SJSA1 (cell line): ENCODE measurements at regions not wholly inside any gene's neighbourhood (a gene's known extent, or its start where the extent isn't known, plus 50 kb on each side); places are given as distances from the start of the nearest gene placed in this dataset.

ENCODE experiments used
- DNase-seq, 2 experiments: peaks; one replicate each; pipeline ENCODE4 v3.0.0-alpha.2; 2015 to 2020; ENCODE audit warnings: low spot score in 2 of 2, low read depth in 1 of 2
- H3K27ac ChIP-seq: fragments of 250-450 bp; sonication (Bioruptor Pico); 2 replicates; pipeline ENCODE4 v1.5.1; 2020; ENCODE audit warnings: mild to moderate bottlenecking, moderate library complexity
- H3K27me3 ChIP-seq: fragments of 250-450 bp; sonication (Bioruptor Pico); replicated peaks from 2 replicates; pipeline ENCODE4 v1.5.1; 2020; ENCODE audit warnings: mild to moderate bottlenecking, moderate library complexity
- H3K36me3 ChIP-seq: fragments of 250-450 bp; sonication (Bioruptor Pico); 2 replicates; pipeline ENCODE4 v1.5.1; 2020; ENCODE audit warnings: mild to moderate bottlenecking
- H3K4me1 ChIP-seq: fragments of 250-450 bp; sonication (Bioruptor Pico); replicated peaks from 2 replicates; pipeline ENCODE4 v1.6.1; 2021; ENCODE audit warnings: mild to moderate bottlenecking
- H3K4me3 ChIP-seq: fragments of 250-450 bp; sonication (Bioruptor Pico); 2 replicates; pipeline ENCODE4 v1.5.1; 2020; ENCODE audit warnings: mild to moderate bottlenecking
- H3K9me3 ChIP-seq: fragments of 250-450 bp; sonication (Bioruptor Pico); replicated peaks from 2 replicates; pipeline ENCODE4 v1.5.1; 2020; ENCODE audit warnings: mild to moderate bottlenecking

DNA sequence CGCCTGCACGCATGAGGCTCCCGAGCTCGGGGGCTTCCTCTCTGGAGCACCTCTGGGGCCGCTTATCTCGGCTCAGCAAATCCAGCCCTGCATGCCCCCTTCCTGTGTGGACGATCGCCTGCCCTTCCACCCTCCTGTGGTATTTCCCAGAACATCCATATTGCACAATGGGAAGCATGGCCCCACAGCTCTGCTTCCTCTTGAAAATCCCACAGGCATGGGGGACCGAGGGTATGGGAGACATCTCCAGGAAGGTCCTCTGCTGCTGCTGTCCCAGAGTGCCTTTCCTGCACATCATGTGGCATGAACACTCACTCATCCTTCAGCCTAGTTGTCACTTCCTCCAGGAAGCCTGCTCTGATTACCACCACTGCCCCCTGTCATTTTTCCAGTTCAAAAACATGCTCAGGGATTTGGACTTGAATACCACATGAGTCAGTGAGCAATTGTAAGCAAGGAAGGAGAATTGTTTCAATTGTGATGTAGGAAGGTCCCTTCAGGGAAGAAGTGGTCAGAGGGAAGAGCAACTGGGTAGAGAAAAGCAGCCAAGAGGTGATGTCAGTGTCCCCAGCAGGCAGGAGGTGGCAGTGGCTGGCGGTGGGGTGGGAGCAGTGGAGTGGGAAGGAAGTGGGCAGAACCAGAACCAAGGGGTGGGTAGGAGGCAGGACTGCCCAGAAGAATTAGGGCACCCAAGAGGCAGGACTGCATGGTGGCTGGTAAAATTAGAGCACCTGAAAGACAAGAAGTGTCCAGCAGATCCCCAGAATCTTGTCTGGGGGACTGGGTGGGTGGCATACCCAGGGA is 67.5 kb upstream of the ZMIZ1 start:
- peak in 1 of 2 experiments; percentile 51 for DNase-seq
- Histone ChIP-seq H3K4me1 (peaks cover 15% of the 10 kb centered on the region), H3K27ac (no peak overlapping the region), H3K9me3 (no peaks in the 10 kb centered on the region), H3K4me3 (no peak overlapping the region), H3K36me3 (no peaks in the 10 kb centered on the region), H3K27me3 (no peaks in the 10 kb centered on the region)

DNA sequence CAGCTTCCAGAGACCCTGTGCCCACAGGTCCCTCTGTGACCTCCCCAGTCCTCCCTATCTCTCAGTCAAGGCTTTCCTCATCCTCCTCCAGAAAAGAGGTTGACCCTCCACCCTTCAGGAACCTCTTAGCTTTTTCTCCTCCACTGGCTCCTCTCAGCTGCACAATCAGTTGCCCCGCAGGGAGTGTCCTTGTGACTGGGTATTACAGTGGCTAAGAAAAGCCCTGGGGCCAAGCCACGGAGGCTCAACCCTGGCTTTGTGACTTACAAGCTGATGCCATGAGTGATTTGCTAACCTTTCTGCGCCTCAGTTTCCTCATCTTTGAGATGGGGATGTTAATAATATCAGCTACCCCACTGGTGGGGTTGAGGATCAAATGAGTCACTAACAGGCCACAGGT is 66.4 kb upstream of the ZMIZ1 start:
- no peak overlapping the region for H3K27ac ChIP-seq

DNA sequence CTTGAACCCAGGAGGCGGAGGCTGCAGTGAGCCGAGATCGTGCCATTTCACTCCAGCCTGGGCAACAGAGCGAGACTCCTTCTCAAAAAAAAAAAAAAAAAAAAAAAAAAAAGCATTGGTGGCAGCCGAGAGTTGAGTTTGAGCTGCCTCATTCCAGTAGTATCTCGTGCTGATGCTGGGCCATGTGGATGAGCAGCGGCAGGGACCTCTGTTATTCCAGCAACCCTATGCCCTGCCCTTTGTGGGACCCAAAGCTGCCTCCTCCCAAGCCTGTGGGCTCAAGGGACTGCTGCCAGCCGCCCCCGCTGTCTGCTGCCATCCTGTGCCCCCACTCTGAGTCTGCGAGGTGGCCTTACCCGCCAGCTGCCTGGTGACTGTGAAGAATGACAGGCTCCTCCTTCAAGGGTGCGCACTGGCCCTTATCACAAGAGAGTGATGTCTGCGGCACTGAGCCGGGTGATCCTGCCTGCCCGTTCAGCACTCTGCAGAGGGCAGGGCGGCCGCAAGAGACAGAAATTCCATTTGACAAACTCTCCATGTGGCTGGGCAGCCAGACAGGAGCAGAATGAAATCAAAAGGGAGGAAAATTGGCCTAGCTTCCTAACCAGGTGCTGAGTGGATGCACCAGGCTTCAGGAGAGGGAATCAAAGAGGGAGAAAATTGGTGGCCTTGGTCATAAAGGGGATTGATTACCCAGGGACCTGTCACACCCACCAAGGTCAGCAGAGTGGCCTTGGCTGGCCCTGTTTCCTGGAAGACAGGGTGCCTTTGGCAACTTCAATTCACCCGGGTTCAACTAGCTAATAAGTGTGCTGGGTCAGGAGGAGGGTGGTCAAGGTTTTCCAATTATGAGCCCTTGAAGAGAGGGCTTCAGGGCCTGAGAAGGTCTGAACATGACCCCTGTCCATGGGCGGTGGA is 65.3 kb upstream of the ZMIZ1 start:
- DNase-seq, result no peak
- Histone ChIP-seq H3K27ac (no peak overlapping the region), H3K27me3 (no peaks in the 10 kb centered on the region), H3K9me3 (no peaks in the 10 kb centered on the region), H3K4me3 (no peak overlapping the region), H3K4me1 (peaks cover 9% of the 10 kb centered on the region), H3K36me3 (no peaks in the 10 kb centered on the region)

More for the DNA sequence above, 66.4 kb upstream of the ZMIZ1 start:
- Histone ChIP-seq H3K27me3 (no peaks in the 10 kb centered on the region), H3K4me1 (peaks cover 15% of the 10 kb centered on the region), H3K9me3 (no peaks in the 10 kb centered on the region), H3K4me3 (no peak overlapping the region), H3K36me3 (no peaks in the 10 kb centered on the region)
- no peak for DNase-seq

DNA sequence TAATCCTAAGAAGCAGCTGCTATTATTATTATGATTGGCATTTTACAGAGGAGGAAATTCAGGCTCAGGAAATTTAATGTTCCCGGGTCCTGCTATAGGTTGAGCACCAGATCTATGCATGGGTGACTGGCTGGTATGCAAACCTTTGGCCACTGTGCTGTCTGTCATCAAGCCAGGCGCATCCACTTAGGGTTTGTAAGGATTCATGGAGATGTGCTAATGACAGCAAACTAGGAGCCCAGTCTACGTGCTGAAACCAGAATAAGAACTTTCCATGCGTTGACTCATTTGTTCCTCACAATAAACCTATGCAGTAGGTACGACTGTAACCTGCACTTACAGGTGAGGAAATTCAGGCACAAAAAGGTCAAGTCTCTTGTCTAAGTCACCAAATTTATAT is 64.5 kb upstream of the ZMIZ1 start:
- H3K27ac ChIP-seq, result no peak overlapping the region
- H3K4me1 ChIP-seq, result peaks cover 7% of the 10 kb centered on the region
- no peaks in the 10 kb centered on the region for H3K27me3 ChIP-seq
- H3K36me3 ChIP-seq, result no peaks in the 10 kb centered on the region
- no peak overlapping the region for H3K4me3 ChIP-seq
- DNase-seq, result no peak
- H3K9me3 ChIP-seq, result no peaks in the 10 kb centered on the region

DNA sequence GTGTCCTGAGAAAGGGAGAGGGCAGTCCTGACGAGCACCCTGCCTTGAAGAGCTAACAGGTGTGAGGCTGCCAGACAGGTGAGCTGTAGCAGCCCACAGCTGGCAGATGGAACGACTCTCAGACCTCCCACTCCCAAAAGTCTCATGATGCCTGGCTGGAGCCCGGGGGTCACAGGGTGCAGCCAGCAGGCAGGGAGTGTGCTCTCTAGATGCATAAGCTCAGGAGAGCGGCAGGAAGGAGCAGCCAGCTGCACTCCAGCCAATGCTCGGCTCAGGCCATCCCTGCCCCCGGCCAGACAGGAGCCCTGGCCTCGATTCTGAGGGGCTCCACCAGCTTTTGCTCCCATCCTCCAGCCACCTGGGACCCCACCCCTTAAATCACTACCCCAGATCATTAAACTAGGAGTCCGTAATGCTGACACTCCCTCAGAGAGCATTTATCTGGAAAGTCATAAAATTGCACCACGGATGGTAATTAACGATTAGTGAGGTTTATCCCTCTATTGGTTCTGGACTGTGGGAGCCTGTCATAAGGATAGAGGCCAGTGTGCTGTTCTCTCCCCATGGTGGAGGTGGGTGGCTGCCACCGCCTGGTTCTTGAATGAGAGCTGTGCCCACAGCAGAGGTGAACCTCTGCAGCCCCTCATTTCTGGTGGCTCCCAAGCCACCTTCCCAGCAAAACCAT is 63.5 kb upstream of the ZMIZ1 start:
- no peaks in the 10 kb centered on the region for H3K9me3 ChIP-seq
- peaks cover 7% of the 10 kb centered on the region for H3K4me1 ChIP-seq
- H3K27ac ChIP-seq, result no peak overlapping the region
- H3K27me3 ChIP-seq, result no peaks in the 10 kb centered on the region
- H3K4me3 ChIP-seq, result no peak overlapping the region
- no peaks in the 10 kb centered on the region for H3K36me3 ChIP-seq
- no peak for DNase-seq

DNA sequence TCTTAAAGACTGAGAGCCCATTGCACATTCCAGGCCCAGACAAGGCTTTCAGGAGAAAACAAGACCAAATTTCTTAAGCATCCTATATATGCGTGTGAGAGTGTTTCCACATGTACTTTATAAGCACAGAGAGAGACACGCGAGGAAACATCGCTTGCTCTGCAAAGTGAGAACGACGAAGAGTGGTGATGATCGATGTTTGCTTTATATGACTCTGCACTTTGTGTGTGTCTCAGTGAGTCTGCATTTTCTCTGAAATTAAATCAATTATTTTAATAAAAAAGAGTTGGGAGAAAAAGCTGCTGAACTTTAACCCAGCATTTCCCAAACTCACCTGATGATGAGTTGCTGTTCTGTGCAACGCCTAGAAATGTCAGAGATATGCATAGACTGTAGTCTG is 61.7 kb upstream of the ZMIZ1 start:
- Histone ChIP-seq H3K27ac (no peak overlapping the region), H3K36me3 (no peaks in the 10 kb centered on the region), H3K4me3 (no peak overlapping the region), H3K4me1 (no peaks in the 10 kb centered on the region), H3K9me3 (no peaks in the 10 kb centered on the region), H3K27me3 (no peaks in the 10 kb centered on the region)
- no peak for DNase-seq

DNA sequence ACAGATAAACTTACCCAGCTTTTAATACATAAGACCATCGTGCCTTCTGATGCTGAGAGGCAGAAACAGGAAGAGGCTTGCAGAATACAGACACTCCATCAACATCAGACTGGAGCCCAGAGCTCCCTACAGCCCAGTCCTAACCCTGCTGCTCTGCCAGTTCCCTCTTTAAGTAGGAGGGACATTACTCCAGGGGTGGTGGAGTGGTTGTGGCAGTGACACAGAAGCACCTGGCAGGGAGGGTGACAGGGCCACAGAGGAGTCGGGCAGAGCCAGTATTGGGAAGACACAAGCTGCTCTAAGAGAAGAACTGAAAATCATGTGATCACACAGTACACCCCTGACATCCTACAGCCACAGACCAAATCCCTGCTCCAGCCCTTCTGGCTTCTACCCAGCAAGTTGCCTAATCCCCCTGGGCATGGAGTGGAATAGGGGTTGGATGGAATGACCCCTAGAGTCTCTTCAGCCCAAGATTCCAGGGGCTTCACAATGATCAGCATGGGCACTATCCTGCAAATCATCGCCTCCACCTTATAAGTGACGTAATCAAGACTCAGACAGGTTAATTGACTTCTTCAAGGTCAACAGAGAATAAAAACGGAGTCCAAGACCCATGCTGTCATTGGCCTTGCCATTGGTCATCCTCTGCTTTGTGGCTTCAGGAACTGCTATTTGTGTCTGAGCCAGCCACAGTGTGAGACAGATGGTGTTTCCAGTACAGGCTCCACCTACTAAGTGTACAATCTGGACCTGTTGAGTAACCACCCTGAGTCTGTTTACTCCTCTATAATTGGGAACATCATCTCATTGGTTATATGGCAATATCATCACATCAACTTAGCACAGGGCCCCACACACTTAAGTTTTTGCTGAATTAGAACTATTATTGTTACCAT is 61.1 kb upstream of the ZMIZ1 start:
- Histone ChIP-seq H3K36me3 (no peaks in the 10 kb centered on the region), H3K4me3 (no peak overlapping the region), H3K4me1 (no peaks in the 10 kb centered on the region), H3K9me3 (no peaks in the 10 kb centered on the region), H3K27me3 (no peaks in the 10 kb centered on the region), H3K27ac (no peak overlapping the region)
- DNase-seq, result no peak

DNA sequence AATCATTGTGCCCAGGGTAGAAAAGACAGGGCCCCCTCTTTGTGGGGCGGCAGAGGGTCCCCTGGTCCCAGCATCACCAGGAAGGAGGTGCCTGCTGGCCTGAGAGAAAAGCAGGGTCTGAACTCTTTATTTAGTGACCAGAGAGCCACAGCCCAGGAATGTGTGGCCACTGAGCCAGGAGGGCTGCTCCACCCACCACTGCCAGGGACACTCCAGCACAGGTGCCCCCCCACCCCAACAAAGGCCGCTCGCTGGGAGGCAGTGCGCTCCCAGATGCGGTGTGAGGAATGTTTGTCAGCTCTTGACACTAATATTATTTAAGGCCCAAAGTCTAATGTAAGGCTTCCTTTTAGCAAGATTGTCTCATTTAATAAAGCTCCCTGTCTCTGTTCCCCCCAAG is 59.6 kb upstream of the ZMIZ1 start:
- no peak for DNase-seq
- no peaks in the 10 kb centered on the region for H3K4me1 ChIP-seq
- H3K27ac ChIP-seq, result no peak overlapping the region
- H3K36me3 ChIP-seq, result no peaks in the 10 kb centered on the region
- no peaks in the 10 kb centered on the region for H3K9me3 ChIP-seq
- H3K4me3 ChIP-seq, result no peak overlapping the region
- H3K27me3 ChIP-seq, result no peaks in the 10 kb centered on the region

DNA sequence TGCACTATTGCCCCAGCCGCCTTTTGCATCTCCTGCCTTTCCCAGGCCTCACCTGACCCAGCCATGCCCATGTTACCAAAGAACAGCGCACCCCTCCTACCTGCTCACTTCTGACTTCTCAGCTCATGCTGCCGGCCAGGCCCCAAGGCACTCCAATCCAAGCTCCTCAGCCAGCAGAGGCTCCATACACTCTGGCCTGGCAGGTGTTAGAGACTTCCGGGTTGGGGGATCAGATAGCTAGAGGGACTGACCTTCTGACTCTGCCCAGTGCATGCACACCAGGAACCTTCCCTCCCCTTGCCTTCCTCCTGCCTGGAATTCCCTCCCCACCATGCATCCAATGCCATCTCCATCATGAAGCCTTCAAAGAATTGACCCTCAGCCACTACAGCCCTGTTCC is 56.2 kb upstream of the ZMIZ1 start:
- H3K4me3 ChIP-seq, result no peak overlapping the region
- DNase-seq, result no peak
- no peaks in the 10 kb centered on the region for H3K36me3 ChIP-seq
- no peak overlapping the region for H3K27ac ChIP-seq
- H3K27me3 ChIP-seq, result no peaks in the 10 kb centered on the region
- H3K4me1 ChIP-seq, result no peaks in the 10 kb centered on the region
- H3K9me3 ChIP-seq, result no peaks in the 10 kb centered on the region

DNA sequence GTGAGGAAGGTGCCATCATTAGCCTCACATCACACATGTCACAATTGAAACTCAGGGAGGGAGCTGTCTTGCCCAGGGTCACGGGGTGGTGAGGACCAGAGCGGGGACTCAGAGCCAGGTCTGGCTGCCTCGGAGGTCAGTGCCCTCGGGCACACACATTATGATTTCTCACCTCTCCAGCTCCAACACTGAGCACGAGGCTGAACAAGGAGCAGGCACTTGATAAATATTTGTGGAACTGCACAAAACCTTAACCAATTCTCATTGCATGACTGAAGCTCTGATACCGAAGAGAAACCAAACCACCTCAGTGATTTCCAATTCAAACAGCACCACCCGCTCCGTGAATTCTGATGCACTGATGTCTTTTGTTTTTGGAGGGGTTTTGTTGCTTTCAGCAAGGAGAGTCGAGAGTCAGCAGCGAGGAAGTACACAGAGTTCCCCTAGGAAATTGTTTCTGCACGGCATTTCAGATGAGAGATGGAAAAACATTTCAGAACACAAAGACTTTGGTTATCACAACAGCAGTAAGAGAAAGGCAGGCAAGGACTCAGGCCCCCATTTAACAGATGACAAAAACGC is 55.3 kb upstream of the ZMIZ1 start:
- Histone ChIP-seq H3K4me1 (no peaks in the 10 kb centered on the region), H3K27ac (no peak overlapping the region), H3K9me3 (no peaks in the 10 kb centered on the region), H3K27me3 (no peaks in the 10 kb centered on the region), H3K36me3 (no peaks in the 10 kb centered on the region), H3K4me3 (no peak overlapping the region)
- DNase-seq, result no peak

DNA sequence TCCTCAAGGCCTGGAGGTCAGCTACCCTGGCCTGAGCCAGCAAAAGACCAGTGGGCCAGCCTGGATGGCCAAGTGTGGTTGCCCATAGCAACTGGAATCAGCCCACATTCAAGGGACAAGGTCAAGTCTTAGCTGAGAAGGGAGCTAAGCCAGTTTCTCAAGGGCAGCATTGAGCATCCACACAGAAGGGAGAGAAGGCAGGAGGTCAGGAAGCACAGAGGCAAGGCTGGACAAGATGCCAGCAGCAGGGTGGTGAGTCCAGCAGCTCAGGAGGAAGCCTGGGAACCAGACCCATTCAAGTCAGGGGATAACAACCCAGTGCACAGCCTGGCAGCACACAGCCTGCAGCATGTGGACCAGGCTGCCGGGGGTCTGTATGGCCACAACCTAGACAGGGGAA is 54.0 kb upstream of the ZMIZ1 start:
- Histone ChIP-seq H3K27ac (no peak overlapping the region), H3K36me3 (no peaks in the 10 kb centered on the region), H3K4me1 (no peaks in the 10 kb centered on the region), H3K9me3 (no peaks in the 10 kb centered on the region), H3K27me3 (no peaks in the 10 kb centered on the region), H3K4me3 (no peak overlapping the region)
- no peak for DNase-seq

DNA sequence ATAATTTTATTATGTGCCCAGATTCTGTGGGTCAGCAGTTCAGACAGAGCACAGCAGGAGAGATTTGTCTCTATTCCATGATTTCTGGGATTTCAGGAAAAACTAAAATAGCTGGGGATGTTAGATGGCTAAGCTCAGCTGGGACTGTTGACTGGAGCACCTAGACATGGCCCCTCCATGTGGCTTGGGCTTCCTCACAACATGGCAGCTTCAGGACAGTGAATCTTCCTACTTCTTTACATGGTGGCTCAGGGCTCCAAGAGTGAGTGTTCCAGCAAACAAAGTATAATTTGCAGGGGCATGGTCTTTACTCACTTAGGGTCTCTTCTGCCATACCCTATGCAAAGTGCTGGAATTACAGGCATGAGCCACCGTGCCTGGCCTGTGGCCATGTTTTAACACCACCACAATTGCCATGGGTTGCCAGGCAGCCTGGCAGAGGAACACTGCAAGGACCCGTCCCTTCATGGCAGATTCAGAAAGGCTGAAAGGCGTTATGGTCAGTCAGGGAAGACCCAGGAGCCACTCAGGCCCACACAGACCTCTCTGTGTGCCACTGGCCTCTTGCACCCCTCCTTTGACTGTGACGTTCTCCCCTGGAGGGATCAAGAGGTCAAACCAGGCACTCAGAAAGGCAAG is 50.8 kb upstream of the ZMIZ1 start:
- Histone ChIP-seq H3K4me1 (no peaks in the 10 kb centered on the region), H3K4me3 (no peak overlapping the region), H3K36me3 (no peaks in the 10 kb centered on the region), H3K9me3 (no peaks in the 10 kb centered on the region), H3K27me3 (no peaks in the 10 kb centered on the region), H3K27ac (no peak overlapping the region)
- DNase-seq, result no peak
